Activated CD4-positive, alpha-beta T cell treated with anti-CD3 and anti-CD28 coated beads for 48 hours (primary cell): ENCODE measurements at regions not wholly inside any gene's neighbourhood (a gene's known extent, or its start where the extent isn't known, plus 50 kb on each side); places are given as distances from the start of the nearest gene placed in this dataset.
A peak's percentile ranks its signal among the peaks of the same experiment; 100 is the strongest.

Experiments
- DNase-seq: peaks from one replicate; pipeline ENCODE4 v3.0.0-alpha.2; 2020

DNA sequence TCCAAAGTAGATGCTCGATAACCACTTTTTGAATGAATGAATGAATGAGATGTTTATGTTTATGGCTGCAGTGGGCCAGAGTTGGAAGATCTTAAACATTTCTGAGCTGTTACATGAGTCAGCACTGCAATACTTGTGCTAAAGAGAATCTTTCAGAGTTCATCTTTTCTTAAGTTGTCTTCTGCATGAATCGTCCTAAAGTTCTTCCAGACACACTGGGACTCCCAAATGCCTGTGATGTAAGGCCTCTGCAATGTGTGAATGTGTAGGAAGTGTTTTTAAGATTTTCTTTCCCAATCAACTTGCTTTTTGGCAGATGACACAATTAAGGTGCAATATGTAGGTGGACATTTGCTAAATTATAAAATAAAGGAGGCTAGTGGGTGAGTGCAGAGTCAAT, 50.3 kb upstream of the TRIM9 start:
- no peak for DNase-seq

DNA sequence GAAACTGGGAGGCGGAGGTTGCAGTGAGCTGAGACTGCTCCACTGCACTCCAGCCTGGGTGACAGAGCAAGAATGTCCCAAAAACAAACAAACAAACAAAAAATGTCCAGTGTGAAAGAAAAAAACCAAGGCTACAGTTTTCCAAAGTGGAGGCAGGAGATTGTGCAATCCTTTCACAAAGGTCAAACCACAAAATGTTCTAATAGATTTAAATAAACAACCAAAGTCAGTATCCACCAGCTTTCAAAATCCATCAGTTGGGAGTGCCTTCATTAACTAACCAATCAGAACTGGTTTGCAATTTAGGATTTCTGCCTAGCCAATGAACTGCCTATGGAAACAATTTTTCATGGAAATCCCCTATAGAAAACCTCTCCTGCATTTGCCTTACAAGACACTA, 52.3 kb upstream of the TRIM9 start:
- no peak for DNase-seq

DNA sequence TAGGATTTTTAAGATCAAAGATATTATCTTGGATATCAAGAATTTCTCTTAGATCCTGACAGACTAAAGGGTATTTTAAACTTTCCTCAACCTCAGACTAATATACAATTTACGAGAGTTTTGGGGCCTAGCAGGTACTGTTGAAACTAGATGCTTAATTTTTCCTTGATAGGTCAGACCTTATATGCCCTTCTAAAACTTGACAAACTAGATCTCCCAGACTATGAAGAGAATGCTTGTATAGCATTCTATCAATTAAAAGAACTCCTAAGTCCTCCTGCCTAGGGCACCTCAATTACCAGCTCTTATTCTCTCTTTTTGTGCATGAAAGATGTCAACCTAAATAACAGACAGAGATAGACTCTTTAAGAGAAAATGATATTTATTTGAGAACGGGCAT, 60.4 kb upstream of the TRIM9 start:
- DNase-seq, result no peak

DNA sequence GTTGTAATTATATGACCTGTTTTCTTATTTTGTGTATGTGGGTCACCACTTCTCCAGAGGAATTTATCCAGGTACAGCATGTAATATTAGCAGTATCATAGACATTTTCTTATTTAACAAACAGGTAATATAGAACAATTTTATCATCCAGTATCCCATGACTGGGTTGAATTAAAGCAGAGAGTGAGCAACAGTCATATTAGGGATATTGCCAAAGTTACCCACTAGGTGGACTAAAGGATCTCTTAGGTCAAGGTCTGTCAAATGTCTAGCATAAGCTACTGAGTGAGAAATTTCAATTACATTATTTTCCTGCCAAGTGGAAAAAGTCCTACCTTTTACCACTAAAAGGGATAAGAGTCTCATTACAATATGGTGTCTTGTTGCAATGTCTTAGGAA, 62.1 kb upstream of the TRIM9 start:
- no peak for DNase-seq

DNA sequence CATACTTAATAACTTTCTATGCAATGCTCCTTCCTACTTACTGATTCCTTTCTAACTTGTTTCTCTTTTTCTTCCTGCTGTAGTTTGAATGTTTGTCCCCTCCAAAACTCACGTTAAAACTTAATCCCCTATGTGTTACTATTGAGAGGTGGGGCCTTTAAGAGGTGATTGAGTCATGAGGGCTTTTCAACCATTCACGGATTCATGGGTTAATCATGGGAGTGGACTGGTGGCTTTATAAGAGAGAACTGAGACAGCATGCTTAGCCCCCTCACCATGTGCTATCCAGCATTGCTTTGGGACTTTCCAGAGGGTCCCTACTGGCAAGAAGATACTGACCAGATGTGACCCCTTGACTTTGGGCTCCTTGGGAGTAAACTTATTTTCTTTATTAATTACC, 66.0 kb upstream of the TRIM9 start:
- no peak for DNase-seq

DNA sequence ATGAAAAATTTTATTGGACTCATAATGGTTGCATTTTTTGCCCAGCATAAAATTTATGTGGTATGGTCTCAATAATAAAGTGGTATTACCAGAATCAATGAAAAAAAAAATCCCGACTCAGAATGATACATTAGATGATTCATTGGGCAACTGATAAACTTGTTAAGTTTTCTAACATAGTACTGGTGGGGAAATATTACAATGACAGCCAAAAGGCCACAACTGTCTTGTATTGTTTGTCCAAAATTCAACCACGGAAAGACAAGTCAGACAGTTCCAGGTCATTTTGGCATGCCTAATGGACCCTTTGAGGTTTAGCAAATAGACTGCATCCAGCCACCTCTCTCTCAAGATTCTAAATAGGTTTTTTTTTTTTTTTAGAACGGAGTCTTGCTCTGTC, 70.5 kb upstream of the TRIM9 start:
- DNase-seq, result no peak

DNA sequence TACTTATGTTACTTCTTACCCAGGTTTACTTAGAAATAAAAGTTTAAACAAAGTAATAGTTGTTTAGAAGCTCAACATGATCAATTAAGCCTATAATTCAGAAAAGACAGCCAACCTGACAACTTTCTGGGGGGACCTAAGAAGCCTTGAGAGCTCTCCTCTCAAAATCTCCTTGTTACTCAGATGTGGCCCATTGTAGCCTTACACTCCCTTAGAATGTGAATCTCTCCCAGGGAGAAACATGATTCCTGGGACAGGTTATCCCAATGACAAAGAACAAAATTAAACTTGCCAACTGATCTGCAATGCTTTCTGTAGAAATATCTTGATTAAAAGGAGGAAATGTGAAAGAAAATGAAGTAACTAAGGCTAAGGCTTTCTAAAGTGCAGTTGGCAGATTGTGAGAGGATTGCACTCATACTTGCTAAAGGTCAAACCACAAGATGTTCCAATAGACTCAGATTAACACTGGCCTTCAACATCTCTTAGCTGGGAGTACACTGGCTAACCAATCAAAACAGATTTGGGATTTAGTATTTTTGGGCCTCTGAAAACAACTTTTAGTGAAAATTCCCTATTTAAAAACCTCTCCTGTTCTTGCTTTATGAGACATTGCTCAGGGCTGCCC, 72.3 kb upstream of the TMX1 start:
- no peak for DNase-seq

DNA sequence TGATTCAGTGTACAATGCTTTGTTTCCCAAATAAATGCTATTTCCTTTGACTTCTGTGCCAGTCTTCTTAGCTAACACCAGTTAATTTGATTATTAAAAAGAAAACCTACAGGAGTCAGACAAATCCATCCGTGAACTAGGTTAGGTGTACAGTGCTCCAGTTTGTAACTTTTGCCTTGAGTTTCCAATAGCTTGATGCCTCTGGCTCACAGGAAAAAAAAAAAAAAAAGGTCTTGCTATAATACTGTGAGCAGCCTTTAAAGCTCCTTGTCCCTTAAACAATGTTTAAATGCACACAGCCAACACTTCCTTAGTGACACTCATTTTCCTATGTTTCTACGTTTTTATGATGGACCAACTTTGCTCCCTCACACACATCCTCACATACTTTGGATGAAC, 71.8 kb upstream of the TMX1 start:
- no peak for DNase-seq

DNA sequence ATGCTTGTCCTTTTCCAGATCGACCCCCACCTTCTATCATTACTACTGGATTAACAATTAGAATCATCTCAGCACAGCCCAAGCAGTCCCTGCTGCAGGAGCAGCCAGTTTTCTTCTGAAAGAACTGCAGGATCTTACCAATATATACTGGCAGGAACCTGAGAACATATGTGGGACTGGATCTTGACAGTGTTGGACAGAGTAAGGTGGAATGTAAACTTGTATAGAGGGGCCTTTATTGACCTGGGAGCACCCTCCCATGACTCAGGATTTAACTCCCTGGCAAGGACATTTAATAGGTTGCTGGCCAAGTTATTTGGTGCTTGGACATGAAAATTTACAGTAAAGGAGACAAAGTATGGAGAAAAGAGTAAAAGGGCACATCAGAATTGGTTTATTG, 66.2 kb upstream of the TMX1 start:
- DNase-seq, result no peak

DNA sequence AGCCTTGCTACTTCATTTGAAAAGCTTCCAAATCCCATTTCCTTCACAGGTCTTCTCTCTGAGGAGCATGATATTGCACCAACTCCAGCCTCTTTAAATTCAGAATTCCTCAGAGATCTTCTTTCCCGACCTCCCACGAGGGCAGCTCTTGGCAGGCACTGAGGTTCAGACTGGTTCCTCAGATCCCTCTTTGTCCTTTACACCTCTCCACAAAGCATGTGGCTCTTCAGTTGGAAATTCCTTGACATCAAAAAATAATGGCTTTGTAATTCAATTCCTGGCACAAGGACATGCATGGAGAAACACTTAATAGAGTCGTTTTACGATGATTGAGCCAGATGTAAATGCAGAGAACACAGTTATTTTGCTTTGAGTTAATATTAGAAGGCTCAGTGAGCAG, 63.2 kb upstream of the TMX1 start:
- no peak for DNase-seq

DNA sequence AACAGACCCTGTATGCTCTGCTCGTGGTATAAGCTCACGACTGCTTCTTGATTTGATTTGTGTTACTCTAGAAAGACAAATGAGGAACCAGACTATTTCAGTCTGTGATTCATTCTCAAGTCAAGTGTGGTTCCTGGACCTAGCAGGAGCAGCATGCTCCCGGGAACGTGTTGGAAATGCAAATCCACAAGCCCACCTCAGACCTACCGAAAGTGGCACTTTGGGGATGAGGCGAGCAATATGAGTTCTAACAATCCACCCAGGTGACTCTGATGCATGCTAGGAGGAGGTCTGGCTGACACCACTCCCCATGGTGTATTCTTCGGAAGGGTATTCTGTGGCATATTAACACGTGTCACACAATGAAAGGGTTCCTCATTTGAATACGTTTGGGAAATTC, 59.5 kb upstream of the TMX1 start:
- no peak for DNase-seq

DNA sequence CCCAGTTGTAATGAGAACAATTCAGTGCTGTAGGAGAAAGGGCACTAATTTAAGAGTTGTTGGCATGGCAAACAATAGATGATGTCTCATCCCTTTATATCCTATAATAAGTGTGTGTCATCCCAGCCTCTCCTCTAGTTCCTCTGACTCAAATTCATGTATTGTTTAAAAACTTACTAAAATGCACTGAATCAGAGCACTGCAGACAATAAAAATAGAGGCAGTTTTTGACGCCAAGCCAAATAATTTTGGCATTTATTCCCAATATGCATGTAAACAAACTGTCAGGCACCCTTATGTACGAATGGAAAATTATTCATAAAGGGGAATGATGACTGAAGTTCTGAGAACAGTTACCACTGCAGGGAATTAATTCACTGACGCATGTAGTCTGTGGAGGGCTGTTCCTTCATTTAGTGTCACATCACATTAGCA, 57.9 kb upstream of the TMX1 start:
- DNase-seq, result no peak

DNA sequence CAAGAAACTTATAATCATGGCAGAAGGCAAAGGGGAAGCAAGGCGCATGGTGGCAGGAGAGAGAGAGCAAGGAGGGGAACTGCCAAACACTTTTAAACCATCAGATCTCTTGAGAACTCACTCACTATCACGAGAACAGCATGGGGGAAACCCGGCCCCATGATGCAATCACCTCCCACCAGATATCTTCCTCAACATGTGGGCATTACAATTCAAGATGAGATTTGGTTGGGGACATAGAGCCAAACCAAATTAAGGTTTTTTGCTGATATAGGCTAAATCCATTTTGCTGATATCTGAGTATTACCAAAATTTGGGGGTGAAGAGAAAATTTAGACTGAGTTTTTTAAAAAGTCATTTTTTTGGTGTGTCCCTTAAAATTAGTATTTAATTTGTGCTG, 54.9 kb upstream of the TMX1 start:
- peak; percentile 16 for DNase-seq

DNA sequence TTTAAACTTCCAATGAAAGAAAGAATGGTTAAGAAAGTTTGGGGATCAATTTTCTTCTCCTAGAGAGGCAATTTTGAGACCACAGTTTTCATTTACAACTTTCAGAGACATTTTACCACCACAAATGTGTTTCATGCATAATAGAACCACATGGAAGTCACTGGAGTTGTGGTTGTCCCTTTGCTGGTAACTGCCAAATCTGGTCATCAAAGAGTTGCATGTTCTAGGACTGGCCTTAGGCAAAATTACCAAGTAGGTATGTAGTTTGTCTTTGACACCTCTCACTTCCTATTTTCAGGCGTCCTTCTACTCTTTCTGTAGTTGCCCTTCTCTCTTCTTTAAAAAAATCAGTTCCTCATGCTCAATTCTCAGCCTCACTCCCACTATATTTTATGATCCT, 54.3 kb upstream of the TMX1 start:
- no peak for DNase-seq

DNA sequence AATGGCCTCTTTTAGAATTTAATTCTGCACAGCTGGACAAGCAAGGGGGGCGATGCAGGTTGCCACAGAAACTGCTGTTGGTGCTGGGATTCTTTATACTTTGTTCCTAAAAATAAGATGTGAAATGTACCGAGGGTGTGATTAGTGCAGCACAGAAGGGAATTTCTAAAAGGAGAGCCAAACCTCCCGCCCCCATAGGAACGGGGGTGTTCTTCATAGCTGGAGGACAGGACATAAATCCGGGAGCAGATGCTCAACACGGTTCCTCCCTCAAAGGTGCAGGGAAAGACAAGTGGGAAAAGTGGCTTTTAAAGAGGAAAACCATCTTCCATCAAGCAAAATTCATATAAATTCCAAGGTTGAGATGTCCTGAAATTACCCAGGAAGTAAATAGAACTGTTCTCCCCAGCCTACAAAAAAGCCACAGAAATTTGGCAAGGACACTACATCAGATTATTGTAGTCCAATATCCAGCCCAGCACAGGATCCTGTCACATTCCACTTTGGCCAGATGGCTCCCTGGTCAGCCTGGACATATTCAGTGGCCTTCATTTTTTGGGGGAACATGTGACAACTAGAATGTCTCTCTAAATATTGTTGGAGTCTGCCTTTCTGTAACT, 51.4 kb upstream of the TMX1 start:
- no peak for DNase-seq

DNA sequence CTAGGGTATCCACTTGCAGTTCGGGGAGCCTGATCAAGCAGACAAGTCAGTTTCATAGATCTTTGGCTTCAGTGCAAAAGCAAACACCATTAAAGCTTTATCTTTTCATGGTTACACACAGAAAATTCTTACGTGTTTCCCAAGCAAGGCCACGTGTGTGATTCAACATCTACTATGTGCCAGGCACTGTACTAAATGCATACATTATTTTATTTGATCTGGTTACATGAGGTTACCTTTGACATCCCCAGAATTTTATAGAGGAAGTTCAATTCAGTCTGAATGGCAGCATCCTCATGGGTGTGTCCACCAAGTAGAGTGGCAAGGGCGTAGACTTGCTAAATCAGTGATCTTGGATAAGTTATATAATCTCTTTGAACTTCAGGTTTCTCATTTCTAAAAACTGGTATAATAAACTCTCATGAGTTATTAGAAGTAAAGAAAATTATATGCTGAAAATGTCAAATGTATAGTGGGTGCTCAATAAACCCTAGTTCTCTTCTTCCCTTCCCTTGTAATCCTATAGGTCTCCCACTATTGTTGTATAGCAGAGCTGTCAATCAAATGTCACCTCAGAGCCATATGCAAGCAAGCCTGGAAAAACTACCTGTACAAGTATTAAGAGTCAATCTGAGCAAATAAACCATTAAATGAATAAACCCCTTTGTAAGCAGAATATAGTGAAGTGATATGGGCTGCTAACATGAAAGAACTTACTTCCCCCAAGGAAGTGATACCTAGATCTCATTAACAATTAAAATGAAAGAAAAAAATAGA, 50.3 kb upstream of the TMX1 start:
- no peak for DNase-seq
